Glomerular visceral epithelial cell (primary cell): ENCODE measurements at regions not wholly inside any gene's neighbourhood (a gene's known extent, or its start where the extent isn't known, plus 50 kb on each side); places are given as distances from the start of the nearest gene placed in this dataset.
"Not testable (repeated sequence)": the region's sequence is repeated elsewhere in the genome, so short reads cannot be mapped to it uniquely, and the experiment has no call there.

ENCODE experiments used
- DNase-seq: peaks from one replicate; pipeline ENCODE4 v3.0.0-alpha.2; 2016; ENCODE audit errors: extremely low spot score

DNA sequence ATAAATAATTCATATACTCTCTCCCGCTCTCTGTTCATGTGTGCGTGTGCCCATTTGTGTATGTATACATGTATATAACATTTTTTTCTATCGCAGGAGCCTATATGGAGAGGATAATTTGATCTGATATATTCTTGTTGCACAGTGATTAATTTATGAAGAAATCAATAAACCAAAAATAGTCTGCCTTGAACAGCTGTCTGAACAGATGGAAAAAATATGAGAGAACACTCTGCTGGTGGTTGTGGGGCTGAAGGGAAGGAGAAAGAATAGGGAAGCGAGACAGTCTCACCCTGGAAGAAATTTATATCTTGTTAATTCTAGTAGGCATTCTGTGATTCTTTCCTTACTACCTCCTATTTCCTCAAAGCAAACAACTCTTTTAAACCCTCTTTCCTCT is 96.6 kb upstream of the B3GAT2 start:
- no peak for DNase-seq

DNA sequence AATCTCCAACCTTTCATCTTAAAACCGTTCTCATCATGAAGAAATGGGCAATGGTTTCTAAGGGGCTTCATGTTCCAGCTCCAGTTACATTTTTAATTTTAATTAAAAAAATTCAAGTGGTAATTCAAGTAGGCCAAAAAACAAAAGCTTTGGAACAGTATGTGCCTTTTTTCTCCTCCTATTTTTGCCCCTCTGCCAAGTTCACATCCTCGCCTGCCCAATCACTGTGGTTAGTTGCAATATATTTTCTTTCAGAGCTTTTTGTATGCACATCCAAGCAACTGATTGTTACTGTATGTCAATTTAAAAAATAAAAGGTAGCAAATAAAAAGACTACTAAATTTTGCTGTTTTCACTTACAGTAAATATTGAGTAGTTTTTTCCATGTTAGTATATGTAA is 99.8 kb upstream of the B3GAT2 start:
- no peak for DNase-seq

DNA sequence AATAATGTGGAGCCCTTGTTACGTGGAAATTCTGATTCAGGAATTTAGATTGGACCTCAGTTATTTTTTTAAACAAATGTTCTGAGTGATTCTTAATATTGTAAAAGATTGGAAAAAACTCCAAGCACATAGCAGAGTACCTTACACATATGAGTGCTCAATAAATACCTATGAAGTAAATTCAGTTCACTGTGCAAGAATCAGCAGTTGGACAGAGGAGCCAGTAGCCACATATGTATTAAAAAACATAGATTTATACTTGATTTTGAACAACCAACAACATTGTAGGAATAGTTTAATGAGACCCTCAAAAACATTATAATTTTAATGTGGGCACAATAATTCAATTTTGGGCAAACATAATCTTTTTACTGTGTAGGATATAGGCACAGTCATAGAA is 109.3 kb upstream of the B3GAT2 start:
- no peak for DNase-seq

DNA sequence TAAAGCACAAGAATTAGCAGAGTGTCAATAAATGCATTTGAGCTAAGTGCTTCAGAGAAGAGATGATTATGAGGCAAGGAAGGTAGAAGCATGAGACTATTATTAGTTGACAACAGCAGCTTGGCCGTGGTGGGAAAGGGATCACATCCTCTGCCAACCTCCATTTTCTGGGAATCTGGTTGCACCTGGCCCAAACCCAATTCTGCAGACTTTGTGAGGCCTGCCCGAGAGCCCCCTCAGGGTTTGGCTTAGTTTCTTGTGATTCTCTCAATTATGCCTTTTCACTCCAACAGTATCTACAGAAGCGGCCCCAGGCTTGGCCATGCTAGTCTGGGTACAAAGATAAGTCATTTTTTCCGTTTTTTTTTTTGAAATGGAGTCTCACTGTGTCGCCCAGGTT is 111.0 kb upstream of the B3GAT2 start:
- no peak for DNase-seq

DNA sequence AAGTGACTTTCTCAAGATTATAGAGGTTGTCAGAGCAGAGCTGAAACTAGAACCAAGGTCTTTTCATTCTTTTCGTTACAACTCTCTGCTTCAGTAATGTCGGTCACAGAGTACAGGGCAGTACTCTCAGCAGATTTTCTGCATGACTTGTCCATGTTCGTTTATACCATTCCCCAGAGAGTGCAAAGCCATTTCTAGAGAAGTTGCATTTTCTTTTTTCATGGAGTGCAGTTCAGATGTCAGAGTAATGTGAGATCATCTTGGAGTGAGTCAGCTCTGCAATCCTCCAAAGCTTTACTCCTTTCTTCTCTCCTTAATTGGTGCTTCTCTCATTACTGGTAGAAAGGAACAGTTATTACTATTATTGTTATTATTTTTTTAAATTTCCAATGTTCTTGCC is 115.6 kb upstream of the B3GAT2 start:
- peak; percentile 34 for DNase-seq

DNA sequence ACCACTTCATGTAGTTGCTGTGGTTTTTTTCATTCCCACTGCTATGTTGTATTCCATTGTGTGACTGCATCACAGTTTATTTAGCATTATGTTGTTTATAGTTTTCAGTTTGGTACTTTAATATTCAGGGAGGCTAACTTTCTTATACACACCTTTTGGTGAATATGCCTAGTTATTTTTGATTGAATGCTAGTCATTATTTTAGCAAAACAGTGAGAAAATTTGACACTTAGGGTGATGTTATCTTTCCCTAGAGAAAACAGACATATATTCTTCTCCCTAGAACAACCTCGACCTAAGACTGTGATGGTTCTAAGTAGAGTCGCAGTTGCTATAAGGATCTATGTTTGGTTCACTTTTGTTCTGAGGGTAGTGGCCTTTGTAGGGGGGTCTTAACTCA is 120.8 kb upstream of the B3GAT2 start:
- no peak for DNase-seq

DNA sequence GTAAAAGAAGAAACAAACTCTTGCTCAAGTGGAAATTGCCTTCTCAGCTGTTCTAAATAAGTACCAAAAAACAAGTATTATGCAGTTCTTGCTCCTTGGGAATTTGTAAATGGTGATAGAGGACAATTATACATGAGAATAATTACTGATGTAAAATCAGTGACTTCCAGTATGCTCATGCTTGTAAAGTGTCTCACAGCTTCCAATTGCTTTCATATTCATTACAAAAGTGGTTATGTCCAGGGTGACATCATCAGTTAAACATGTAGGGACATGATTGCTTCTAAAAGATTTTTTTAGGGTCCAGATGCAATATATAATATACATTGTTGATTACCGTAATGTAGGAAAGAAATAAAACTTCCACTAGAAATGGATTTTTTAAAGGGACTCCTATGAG is 122.8 kb upstream of the B3GAT2 start:
- peak; percentile 33 for DNase-seq

DNA sequence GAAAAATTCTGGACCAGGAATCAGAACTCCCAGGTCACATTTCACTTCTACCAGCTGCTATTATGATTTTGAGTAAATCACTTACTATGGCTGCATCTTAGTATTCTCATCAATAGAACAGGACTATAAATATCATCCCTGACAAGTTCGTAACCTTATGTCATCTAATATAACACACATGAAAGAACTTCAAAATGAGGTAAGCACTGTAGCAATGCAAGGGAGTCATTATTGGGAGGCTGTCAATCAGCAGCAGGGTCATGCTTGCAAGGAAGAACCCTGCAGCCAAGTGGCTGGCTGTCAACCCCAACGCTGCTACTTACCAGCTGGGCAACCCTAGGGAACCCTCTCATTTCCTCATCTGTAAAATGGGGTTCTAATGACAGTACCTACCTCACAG is 123.3 kb upstream of the B3GAT2 start:
- no peak for DNase-seq

DNA sequence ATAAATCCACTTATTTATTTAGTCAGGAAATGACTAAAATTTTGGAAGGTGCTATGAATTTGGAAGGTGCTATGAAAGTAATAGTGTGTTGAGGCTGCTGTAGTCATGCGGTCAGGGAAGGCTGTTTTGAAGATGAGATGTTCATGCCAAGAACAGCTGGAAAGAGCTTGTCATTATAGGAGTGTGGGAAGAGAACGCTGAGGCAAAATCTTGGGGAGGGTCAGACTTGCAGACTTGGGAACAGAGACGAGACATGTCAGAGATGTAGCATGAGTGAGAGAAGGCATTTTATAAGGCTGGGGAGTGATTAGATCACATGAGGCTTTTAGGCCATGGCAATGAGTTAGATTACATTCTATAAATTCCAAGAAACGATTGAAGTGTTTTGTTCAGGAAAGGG is 124.0 kb upstream of the B3GAT2 start:
- no peak for DNase-seq

DNA sequence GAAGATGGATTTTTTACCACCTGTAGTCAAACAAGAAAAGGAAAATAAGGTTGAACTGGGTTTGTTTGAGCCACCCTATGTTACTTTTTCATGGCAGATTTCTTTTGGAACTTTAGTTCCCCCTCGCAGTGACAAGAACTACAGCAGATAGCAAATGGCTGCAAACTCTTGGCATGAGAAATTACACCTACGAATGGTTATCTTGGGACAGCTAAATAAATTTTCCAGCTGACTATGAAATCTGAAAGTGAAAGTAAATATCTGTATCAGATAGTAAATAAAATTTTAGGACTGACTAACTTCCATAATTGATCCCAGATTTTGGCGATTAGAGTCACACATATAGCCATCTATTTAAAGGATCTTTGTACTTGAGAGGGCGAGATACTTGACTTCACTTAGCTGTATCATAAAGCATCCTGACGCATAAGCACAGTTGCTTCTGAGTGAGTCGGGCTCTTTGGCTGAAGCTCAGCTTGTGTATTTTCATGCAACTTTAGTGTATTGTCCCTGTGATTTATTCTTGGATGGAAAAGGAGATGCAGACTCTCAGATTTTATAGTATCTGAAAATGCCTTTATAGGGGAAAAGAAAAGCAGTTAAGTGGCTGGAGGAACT is 125.3 kb upstream of the B3GAT2 start:
- DNase-seq, result no peak

DNA sequence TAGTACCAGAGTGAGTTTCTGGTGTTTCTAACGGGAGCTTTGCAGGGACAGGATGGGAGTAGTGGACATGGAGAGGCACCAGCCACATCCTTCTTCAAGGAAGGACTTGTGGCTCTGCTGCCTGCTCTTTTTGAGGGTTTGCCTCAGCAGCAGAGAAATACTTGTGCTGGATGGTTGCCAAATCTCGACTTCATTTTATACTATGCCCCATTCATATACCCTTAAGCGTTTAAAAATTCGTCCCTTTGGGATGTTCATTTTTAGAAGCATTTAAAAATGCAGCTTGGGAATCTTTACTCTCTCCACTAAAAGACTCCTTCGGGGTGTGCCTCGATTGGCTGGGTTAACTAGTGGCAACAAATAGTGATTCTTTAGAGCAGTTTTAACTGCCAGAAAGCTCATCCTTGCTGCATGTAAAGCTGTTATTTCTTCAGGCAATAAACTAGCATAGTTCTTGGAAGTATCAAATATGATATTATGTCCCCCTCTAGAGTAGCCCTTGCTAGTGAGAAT is 126.5 kb upstream of the B3GAT2 start:
- DNase-seq, result no peak

DNA sequence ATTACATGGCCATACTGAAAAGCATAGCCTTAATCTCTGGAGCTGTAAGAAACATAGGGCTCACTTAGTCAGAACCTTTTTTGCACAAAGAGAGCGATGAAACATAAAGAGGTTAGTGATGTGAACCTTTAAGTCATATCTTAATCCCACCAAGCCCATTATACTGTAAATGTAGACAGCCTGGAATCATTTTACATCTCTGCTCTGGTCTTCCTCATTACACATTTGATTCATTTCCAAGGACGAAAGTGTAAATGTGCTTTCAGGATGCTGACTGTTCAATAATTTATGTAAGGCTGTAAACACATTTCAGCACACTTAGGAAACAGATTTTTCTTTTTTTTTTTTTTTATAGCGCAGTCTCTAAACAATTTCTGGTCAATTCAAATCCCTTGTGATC is 131.3 kb upstream of the B3GAT2 start:
- DNase-seq, result no peak

DNA sequence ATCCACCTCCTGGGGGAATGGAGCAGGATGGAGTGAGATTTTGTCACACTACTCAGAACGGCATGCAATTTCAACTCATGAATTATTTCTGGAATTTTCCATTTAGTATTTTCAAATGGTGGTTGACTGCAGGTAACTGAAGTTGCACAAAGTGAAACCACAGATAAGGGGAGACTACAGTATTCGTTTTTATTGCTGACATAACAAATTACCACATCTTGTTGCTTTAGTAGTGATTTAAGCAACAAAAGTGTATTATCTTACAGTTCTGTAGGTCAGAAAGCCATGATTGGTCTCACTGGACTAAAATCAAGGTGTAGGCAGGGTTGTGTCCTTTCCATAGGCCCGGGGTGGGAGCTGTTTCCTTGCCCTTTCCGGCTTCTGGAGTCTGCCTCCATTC is 133.4 kb upstream of the B3GAT2 start:
- no peak for DNase-seq

DNA sequence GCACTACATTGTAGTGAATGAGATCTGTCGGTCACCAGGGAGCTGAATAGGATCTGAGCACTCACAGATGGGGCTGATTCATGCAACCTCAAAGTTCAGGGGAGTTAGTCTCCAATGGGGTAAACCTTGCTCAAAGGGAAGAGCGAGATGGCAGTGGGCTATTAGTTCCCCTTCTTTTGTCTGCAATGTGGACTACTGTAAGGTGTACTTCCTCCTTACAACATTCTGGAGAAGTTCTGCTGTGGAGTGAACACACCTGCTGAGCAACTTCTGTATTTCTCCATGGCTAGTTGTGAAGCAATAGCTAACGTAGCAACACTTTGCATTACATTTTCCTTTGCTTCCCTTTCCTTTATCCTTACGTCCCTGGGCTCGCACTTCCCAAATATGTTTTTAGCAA is 134.3 kb upstream of the B3GAT2 start:
- no peak for DNase-seq

DNA sequence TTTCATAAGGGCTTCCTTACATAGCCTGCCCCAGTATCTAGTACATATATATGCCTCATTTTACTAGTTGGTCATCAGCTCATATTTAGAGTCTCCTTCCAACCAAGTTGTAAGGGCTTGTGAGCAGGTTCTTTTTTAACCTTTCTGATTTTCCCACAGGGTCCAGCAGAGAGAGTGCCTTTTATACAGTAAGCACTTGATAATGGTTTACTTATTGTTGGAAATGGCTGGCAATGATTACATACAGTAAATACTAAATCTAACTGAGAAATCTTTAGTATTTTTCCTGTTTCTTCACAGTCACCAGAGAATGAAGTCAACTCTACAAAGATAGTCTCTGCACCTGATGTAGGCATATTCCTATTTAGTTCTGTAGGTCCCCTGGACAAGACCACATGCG is 135.1 kb upstream of the B3GAT2 start:
- no peak for DNase-seq

DNA sequence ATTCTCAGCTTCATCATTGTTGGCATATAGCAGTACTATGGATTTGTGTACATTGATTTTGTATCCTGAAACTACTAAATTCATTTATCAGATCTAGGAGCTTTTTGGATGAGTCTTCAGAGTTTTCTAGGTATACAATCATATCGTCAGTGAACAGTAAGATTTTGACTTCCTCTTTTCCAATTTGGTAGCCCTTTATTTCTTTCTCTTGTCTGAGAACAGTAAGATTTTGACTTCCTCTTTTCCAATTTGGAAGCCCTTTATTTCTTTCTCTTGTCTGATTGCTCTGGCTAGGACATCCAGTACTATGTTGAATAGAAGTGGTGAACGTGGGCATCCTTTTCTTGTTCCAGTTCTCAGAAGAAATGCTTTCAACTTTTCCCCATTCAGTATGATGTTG is 140.4 kb upstream of the B3GAT2 start:
- not testable (repeated sequence) for DNase-seq

DNA sequence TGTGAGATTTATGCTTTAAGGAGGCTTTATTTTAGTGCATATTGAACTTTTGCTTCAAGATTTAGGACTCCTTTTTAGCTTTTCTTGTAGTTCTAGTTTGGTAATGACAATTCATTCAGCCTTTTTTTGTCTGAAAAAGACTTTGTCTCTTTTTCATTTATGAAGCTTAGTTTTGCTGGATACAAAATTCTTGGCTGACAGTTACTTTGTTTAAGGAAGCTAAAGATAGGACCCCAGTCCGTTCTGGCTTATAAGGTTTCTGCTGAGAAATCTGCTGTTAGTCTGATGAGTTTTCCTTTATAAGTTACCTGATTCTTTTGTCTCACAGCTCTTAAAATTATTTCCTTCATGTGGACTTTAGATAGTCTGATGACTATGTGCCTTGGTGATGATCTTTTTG is 142.8 kb upstream of the B3GAT2 start:
- DNase-seq, result no peak

DNA sequence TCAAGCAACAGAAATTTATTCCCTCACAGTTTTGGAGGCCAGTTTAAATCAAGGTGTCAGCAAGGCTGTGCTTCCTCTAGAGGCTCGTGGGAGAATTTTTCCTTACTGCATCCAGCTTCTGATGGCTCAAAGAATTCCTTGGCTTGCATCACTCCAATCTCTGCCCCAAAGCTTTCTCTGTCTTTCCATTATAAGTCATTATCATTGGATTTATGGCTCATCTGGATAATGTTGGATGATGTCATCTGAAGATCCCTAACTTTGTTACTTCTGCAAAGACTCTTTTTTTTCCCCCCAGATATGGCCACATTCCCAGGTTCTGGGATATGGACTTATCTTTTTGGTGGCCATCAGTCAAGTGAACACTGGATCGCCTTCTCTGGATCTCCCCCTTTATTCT is 146.3 kb upstream of the B3GAT2 start:
- DNase-seq, result no peak

DNA sequence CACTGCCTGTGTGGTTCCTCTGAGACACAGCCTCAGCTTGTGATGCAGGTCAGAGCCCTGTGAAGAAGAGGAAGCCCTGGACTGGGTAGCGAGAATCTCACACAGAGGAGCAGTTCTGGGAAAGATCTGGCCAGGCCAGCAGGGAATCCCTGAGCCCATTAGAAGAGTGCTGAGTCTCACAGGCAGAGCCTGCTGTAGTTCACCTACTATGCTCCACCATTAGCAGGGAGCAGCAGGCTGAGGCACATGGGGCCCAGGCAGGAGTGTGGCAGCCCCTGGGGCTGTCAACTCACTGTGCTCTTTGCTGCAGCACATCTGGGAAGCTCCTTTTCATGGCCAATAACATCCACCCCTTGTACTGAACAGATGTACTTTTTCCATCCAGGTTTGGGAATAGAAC is 146.8 kb upstream of the B3GAT2 start:
- no peak for DNase-seq

DNA sequence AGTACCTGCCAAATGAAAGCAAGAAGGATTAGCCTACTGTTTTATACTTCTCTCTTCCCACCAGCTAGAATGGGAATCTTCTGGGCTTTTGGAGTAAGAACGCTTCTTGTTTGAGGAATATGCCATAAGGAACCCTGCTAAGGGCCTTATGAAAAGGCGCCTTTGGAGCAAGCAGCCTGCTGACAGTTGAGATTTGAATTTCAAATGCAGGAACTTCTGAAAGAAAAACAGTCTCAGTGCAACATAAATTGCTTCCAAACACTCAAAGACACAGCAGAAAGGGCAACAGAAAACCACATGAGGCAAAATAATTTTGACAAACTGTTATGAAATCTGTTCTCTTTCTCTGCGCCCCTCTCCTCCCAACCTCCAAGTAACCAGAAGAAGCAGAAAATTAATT is 149.4 kb upstream of the B3GAT2 start:
- DNase-seq, result no peak

DNA sequence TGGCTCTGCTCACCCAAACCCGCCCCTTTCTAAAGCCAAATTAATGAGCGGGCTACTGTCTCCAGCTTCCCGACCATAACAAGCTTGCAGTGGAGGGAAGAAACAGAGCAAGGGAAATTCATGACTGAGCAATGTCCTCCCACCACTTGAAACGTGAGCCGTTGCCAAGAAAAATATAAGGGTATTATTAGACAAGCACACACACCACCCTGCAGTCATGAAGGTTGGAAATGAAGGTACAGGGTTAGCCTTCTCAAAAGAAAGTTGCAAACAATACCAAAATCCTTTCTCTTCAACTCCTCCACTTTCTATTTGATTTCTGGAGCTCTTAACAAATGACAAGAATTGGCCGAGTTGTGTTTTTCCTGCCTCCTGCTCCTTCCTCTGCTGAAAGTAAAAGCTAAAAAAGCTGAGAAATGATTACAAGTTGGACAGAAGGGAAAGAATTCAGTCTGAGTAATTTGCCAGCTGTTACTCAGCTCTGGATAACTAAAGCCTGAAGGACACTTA is 151.1 kb upstream of the B3GAT2 start:
- peak; percentile 87 for DNase-seq

DNA sequence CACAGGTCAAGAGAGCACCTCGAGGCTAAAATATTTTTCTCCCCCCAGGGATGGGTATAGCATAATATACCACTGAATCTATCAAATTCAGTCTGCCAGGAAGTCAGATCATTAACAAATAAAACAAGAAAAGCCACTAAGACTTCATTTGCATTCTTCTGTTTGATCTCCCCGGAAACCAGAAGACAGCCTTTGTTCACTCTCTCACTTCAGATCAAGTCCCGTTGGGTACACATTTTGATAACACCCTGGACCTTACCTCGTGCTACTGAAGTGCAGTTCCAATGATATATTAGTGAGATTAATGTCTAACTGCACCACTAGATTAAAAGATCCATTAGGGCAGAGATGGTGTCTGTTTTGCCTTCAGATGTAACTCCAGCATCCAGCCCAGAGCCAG is 157.7 kb upstream of the B3GAT2 start:
- DNase-seq, result no peak

DNA sequence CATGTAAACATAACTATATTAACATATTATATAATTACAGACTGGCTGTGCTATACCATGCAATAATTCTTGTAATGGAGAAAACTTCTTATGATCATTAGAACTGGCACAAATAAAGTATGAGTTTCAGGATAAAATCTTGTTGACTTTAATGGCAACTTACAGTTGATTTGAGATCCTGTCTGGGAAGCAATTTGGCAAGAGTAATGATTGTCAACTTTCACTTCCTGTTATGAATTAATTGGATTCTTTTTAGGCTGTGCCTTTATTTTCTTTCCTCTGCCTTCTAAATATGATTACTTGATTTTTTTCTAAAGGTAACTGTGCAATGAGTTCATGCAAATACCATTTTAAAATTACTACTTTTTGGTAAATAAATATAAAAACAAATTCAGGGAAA is 158.1 kb upstream of the B3GAT2 start:
- DNase-seq, result no peak

DNA sequence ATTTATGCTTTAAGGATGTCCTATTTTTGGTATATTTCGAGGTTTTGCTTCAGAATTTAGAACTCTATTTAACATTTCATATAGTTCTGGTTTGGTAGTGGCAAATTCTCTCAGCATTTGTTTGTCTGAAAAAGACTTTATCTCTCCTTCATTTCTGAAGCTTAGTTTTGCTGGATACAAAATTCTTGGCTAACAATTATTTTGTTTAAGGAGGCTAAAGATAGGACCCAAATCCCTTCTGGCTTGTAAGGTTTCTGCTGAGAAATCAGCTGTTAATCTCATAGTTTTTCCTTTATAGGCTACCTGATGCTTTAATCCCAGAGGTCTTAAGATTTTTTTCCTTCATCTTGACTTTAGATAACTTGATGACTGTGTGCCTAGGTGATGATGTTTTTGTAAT is 162.7 kb upstream of the B3GAT2 start:
- DNase-seq, result no peak
